ENCODE measurements at regions not wholly inside any gene's neighbourhood (a gene's known extent, or its start where the extent isn't known, plus 50 kb on each side); places are given as distances from the start of the nearest gene placed in this dataset.

DNA sequence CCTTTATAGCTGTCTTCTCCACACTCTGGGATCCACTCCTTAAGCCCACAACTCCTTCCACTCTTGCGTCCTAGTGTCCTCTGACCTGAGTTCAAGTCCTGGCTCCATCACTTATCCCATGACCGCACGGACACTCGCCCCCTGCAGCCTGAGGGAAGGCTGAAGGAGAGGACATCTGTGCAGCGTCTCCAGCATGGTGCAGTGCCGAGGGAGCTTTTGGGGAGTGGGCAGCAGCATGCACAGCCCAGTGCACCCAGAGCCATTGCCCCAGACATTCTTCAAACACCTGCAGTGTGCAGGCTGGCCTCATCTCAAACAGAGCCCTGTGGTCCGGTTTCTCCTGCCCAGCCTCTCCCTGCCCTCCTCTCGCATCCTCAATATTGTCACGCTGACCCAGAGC, 317.1 kb upstream of the ZMIZ1 start:
- TF ChIP-seq, protein P1, sequence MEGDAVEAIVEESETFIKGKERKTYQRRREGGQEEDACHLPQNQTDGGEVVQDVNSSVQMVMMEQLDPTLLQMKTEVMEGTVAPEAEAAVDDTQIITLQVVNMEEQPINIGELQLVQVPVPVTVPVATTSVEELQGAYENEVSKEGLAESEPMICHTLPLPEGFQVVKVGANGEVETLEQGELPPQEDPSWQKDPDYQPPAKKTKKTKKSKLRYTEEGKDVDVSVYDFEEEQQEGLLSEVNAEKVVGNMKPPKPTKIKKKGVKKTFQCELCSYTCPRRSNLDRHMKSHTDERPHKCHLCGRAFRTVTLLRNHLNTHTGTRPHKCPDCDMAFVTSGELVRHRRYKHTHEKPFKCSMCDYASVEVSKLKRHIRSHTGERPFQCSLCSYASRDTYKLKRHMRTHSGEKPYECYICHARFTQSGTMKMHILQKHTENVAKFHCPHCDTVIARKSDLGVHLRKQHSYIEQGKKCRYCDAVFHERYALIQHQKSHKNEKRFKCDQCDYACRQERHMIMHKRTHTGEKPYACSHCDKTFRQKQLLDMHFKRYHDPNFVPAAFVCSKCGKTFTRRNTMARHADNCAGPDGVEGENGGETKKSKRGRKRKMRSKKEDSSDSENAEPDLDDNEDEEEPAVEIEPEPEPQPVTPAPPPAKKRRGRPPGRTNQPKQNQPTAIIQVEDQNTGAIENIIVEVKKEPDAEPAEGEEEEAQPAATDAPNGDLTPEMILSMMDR (conservative IDR thresholded peaks at IDR 0.05 in 1 of 2, IDR thresholded peaks at IDR 0.05 in 1 of 2; ENCODE audit: extremely low read depth in 1 of 2, insufficient read depth in 1 of 2, low read depth in 1 of 2, low read length in 2 of 2), result no peak
- no peak for TF ChIP-seq EZH2 (IDR thresholded peaks at IDR 0.05; ENCODE audit: borderline replicate concordance, low read length)

Data from mammary epithelial cell (primary cell).